Eye (tissue), 1 donor: ENCODE measurements at regions not wholly inside any gene's neighbourhood (a gene's known extent, or its start where the extent isn't known, plus 50 kb on each side); places are given as distances from the start of the nearest gene placed in this dataset.

Source experiments
- DNase-seq: peaks from one replicate; pipeline ENCODE4 v3.0.0-alpha.2; 2015

- DNase-seq, result no peak
Observed at GRCh38 chr6:91487696-91488392, 901.0 kb upstream of the MAP3K7 start.

- no peak for DNase-seq
Observed at GRCh38 chr6:91486200-91486599, 899.3 kb upstream of the MAP3K7 start.

- DNase-seq, result no peak
Observed at GRCh38 chr6:91485047-91485446, 898.2 kb upstream of the MAP3K7 start.

- DNase-seq, result no peak
Observed at GRCh38 chr6:91483415-91484105, 896.7 kb upstream of the MAP3K7 start.

- DNase-seq, result no peak
Observed at GRCh38 chr6:91482498-91482897, 895.6 kb upstream of the MAP3K7 start.

- no peak for DNase-seq
Observed at GRCh38 chr6:91480402-91480801, 893.5 kb upstream of the MAP3K7 start.

- no peak for DNase-seq
Observed at GRCh38 chr6:91477688-91478087, 890.8 kb upstream of the MAP3K7 start.

GRCh38 chr6:91476000-91476399, 889.1 kb upstream of the MAP3K7 start:
- DNase-seq, result no peak

GRCh38 chr6:91465393-91465792, 878.5 kb upstream of the MAP3K7 start:
- DNase-seq, result no peak

GRCh38 chr6:91464718-91465117, 877.8 kb upstream of the MAP3K7 start:
- DNase-seq, result no peak

GRCh38 chr6:91464201-91464600, 877.3 kb upstream of the MAP3K7 start:
- no peak for DNase-seq

GRCh38 chr6:91462241-91462640, 875.4 kb upstream of the MAP3K7 start:
- DNase-seq, result no peak

- DNase-seq, result no peak
Observed at GRCh38 chr6:91453224-91453878, 866.5 kb upstream of the MAP3K7 start.

GRCh38 chr6:91449539-91449938, 862.7 kb upstream of the MAP3K7 start:
- DNase-seq, result no peak

- DNase-seq, result no peak
Observed at GRCh38 chr6:91447530-91448254, 860.8 kb upstream of the MAP3K7 start.

- DNase-seq, result no peak
Observed at GRCh38 chr6:91447081-91447480, 860.2 kb upstream of the MAP3K7 start.

GRCh38 chr6:91443405-91443804, 856.5 kb upstream of the MAP3K7 start:
- no peak for DNase-seq

- DNase-seq, result no peak
Observed at GRCh38 chr6:91442342-91442741, 855.5 kb upstream of the MAP3K7 start.

GRCh38 chr6:91438570-91438969, 851.7 kb upstream of the MAP3K7 start:
- DNase-seq, result no peak

GRCh38 chr6:91437315-91437729, 850.5 kb upstream of the MAP3K7 start:
- peak; percentile 35 for DNase-seq

GRCh38 chr6:91436448-91436847, 849.6 kb upstream of the MAP3K7 start:
- DNase-seq, result no peak

GRCh38 chr6:91435630-91436029, 848.8 kb upstream of the MAP3K7 start:
- DNase-seq, result no peak

GRCh38 chr6:91434576-91434975, 847.7 kb upstream of the MAP3K7 start:
- DNase-seq, result no peak
